Uterus (tissue), 3 donors: ENCODE measurements at regions not wholly inside any gene's neighbourhood (a gene's known extent, or its start where the extent isn't known, plus 50 kb on each side); places are given as distances from the start of the nearest gene placed in this dataset.

Experiments used
- DNase-seq, 2 donors: peaks; one replicate each; pipeline ENCODE4 v3.0.0-alpha.2; 2019 to 2020
- H3K27ac ChIP-seq, 2 donors: fragments of 200-600 bp; sonication (generic); 1 replicate in 1 of 2; 2 replicates in 1 of 2; pipeline ENCODE4 v1.5.1; 2016 to 2018
- H3K27me3 ChIP-seq, 2 donors: fragments of 200-600 bp; sonication (generic); one replicate each; pipeline ENCODE4 v1.5.1; 2018 to 2019; ENCODE audit warnings: control low read depth in 1 of 2
- H3K36me3 ChIP-seq, 2 donors: fragments of 200-600 bp; sonication (generic); one replicate each; pipeline ENCODE4 v1.5.1; 2019; ENCODE audit warnings: control low read depth in 1 of 2
- H3K4me1 ChIP-seq, 2 donors: fragments of 200-600 bp; sonication (generic); one replicate each; pipeline ENCODE4 v1.5.1; 2018 to 2019; ENCODE audit warnings: control low read depth in 1 of 2
- H3K4me3 ChIP-seq, 2 donors: fragments of 200-600 bp; sonication (generic); 1 replicate in 1 of 2; 2 replicates in 1 of 2; pipeline ENCODE4 v1.5.1; 2018 to 2019; ENCODE audit warnings: mild to moderate bottlenecking in 1 of 2
- H3K9me3 ChIP-seq, 2 donors: fragments of 200-600 bp; sonication (generic); one replicate each; pipeline ENCODE4 v1.5.1; 2019; ENCODE audit warnings: control low read depth in 1 of 2
- POLR2A ChIP-seq, 2 donors: fragments of 450-650 bp; IDR thresholded peaks; one replicate each; pipeline ENCODE4 v1.6.1; 2016; ENCODE audit warnings: antibody characterized with exemption in 2 of 2, mild to moderate bottlenecking in 1 of 2, moderate library complexity in 1 of 2
- intact Hi-C: fragments of 100-400 bp; cut with DNase I; formaldehyde crosslinking; loops from one replicate; pipeline ENCODE4 v1.15.1; 2023; ENCODE audit warnings: low total_unique reads
- TF ChIP-seq, protein P1 (sequence below), 4 experiments: fragments of 200-600 bp in 2 of 4; fragments of 450-650 bp in 2 of 4; sonication (generic) in 2 of 4; IDR thresholded peaks; one replicate each; pipeline ENCODE4 v1.5.1; 2016 to 2019; ENCODE audit warnings: antibody characterized with exemption in 4 of 4, mild to moderate bottlenecking in 2 of 4, moderate library complexity in 1 of 4
- donor health status: DM: yes; HTN: yes; CAD: no.

DNA sequence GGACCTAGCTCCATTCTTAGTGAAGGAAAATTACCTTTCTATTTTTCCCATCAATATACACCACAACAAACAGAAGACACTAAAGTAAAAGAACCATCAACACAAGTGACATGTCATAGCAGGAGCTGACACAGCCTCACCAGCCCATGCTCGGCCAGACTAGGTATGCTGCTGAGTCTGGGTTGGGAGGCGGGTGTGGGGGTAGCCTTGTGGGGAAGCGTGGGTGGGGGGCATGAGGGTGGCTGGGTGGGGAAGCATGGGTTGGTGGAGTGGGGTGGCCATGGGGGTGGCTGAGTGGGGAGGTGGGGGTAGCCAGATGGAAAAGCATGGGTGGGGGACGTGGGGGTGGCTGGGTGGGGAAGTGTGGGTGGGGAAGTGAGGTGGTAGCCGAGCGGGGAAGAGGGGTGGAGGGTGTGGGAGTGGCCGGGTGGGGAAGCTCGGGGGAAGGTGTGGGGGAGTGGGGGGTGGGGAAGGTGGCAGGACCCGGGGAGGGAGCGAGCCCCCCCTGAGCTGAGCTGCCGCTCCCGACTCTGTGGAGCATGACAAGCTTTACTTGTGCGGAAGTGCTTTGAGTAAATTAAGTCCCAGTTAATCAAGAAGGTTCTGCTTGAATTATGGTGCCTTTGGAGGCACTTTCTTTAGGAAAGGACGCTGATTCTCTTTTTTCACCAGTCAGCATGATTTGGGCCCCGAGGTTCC lies 294.6 kb upstream of the ZNF32 start:
- no peak for TF ChIP-seq POLR2A (IDR thresholded peaks at IDR 0.05)
- TF ChIP-seq, protein P1, sequence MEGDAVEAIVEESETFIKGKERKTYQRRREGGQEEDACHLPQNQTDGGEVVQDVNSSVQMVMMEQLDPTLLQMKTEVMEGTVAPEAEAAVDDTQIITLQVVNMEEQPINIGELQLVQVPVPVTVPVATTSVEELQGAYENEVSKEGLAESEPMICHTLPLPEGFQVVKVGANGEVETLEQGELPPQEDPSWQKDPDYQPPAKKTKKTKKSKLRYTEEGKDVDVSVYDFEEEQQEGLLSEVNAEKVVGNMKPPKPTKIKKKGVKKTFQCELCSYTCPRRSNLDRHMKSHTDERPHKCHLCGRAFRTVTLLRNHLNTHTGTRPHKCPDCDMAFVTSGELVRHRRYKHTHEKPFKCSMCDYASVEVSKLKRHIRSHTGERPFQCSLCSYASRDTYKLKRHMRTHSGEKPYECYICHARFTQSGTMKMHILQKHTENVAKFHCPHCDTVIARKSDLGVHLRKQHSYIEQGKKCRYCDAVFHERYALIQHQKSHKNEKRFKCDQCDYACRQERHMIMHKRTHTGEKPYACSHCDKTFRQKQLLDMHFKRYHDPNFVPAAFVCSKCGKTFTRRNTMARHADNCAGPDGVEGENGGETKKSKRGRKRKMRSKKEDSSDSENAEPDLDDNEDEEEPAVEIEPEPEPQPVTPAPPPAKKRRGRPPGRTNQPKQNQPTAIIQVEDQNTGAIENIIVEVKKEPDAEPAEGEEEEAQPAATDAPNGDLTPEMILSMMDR (IDR thresholded peaks at IDR 0.05), result no peak
- Histone ChIP-seq H3K4me3 (no peak overlapping the region), H3K9me3 (no peaks in the 10 kb centered on the region), H3K27ac (no peak overlapping the region), H3K4me1 (peaks cover 0 to 6% of the 10 kb centered on the region in 2 donors), H3K36me3 (no peaks in the 10 kb centered on the region), H3K27me3 (no peaks in the 10 kb centered on the region)
- intact Hi-C loops, result no loop called here
- no peak for DNase-seq

DNA sequence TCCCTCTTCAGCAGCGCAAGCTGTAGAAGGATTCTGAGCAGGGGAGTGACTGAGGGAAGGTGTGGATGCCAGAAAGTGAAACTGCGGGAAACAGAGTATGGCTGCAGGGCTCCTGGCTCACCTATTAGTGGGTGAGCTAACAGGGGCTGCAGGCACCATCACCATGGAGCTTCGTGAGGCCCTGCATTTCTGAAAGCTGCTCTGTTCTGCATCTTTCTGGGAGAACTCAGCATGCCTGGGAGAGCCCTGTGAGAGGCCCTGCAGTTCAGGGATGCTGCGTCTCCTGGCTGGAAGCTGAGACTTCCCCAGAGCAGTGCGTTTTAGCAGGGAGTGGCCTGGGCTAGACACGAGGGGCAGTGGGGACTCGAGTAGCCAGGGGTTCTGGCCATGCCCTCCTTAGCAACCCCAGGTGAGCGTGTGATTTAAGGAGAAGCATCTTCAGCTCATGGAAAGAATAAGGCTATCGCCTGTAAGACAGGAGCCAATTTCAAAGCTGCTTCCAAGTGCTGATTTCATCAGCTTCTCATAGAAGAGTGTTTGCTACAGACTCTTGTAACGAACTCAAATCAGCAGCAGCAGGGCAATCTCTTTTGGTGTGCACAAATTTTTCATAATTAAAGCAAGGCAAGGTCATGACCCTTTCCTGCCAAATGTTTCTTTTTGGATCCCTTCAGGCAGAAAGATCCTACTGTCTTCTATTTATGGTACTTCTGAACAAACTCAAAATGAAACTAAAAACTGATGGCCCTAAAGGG lies 293.6 kb upstream of the ZNF32 start:
- Histone ChIP-seq H3K4me3 (no peak overlapping the region), H3K4me1 (peaks cover 0 to 6% of the 10 kb centered on the region in 2 donors), H3K36me3 (no peaks in the 10 kb centered on the region), H3K27me3 (no peaks in the 10 kb centered on the region), H3K9me3 (no peaks in the 10 kb centered on the region), H3K27ac (no peak overlapping the region)
- intact Hi-C loops, result no loop called here
- no peak for TF ChIP-seq POLR2A (IDR thresholded peaks at IDR 0.05)
- TF ChIP-seq, protein P1 (IDR thresholded peaks at IDR 0.05), result no peak
- no peak for DNase-seq

DNA sequence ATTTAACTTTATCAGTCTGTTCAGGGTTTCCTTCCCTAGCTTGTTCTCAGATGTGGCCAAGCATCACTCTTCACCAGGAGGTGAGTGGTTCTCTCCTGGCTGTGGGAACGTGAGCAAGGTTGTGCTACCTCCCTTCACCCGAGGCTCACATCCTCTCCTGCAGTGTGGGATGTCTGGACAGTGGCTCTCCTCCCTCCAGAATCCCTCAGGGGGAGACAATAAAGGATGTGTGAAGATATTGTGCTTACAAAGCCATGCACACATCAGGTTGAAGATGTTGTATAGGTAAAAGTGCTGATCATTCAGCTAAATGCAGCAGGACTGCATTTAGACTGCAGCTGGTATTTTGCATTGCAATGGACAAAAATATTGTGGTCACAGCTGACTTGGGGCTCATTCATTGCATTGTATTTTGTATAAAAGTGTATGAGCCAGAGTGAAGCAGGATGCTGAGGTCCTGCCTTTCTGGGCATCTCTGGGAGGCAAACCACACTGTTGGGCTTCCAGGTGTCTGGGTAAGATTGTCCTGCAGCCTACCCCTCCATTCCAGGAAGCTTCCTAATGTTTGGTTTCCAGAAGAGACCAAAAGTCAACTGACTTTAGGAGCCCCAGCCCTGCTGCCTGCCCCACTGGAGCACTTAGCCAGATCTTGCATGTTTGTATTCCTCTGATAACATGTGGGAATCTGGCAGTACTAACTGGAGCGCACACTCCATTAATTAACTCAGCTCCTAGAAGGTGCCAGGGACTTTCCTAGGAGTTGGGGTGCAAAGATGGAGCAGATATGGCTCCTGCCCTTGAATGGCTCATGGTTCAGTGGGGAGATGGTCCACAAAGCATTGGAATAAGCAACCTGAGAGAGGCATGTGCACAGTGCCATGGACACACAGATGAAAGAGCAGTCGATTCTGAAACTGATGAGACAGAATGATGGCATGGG lies 292.5 kb upstream of the ZNF32 start:
- no peaks in the 10 kb centered on the region for H3K9me3 ChIP-seq
- H3K27me3 ChIP-seq, result no peaks in the 10 kb centered on the region
- DNase-seq, result no peak
- H3K4me1 ChIP-seq, result peaks cover 0 to 6% of the 10 kb centered on the region in 2 donors
- TF ChIP-seq POLR2A (IDR thresholded peaks at IDR 0.05), result no peak
- TF ChIP-seq, protein P1 (IDR thresholded peaks at IDR 0.05), result no peak
- H3K36me3 ChIP-seq, result no peaks in the 10 kb centered on the region
- intact Hi-C loops, result no loop called here
- no peak overlapping the region for H3K4me3 ChIP-seq
- no peak overlapping the region for H3K27ac ChIP-seq

DNA sequence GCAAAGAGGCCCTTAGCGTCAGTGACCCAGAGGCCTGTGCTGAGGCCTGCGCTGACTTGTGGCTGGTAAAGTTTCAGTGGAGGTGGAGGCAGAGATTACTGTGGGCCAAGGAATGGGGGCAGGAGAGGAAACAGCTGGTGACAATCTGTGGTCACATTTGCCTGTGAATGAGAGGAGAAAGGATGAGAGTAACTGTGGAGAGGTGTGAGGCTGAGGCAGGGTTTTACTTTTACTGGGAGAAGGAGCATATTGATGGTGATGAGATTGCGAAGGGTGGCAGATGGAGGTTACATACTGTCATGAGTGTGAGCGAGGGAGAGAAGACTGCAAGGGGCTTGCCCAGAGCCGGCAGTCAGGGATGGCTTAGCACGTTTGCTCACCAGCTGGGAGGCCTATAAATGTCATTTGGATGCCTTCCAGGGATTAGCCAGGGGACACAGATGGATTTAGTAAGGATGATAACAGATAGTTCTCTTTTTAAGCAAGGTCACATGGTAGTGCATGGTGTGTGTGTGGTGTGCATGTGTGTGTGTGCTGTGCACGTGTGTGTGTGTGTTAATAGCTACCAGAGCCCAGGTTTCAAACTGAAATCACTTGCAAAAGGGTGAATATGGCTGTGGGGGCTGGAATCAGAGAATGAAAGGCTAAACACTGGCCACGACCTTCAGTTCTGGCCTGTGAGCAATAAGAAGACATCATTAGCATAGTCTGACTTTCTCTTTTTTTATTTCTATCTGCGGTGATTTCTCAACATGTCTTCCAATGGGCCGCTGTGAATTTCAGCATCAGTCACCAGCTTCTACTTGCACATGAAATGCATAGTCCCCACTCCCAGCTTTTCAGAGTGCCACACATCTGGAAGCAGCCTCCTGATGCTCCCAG lies 291.5 kb upstream of the ZNF32 start:
- Histone ChIP-seq H3K36me3 (no peaks in the 10 kb centered on the region), H3K9me3 (no peaks in the 10 kb centered on the region), H3K27ac (no peak overlapping the region), H3K4me3 (no peak overlapping the region), H3K4me1 (peaks cover 0 to 6% of the 10 kb centered on the region in 2 donors), H3K27me3 (no peaks in the 10 kb centered on the region)
- TF ChIP-seq, protein P1 (IDR thresholded peaks at IDR 0.05), result no peak
- TF ChIP-seq POLR2A (IDR thresholded peaks at IDR 0.05), result no peak
- intact Hi-C loops, result no loop called here
- no peak for DNase-seq
